ENCODE measurements at regions not wholly inside any gene's neighbourhood (a gene's known extent, or its start where the extent isn't known, plus 50 kb on each side); places are given as distances from the start of the nearest gene placed in this dataset.

DNA sequence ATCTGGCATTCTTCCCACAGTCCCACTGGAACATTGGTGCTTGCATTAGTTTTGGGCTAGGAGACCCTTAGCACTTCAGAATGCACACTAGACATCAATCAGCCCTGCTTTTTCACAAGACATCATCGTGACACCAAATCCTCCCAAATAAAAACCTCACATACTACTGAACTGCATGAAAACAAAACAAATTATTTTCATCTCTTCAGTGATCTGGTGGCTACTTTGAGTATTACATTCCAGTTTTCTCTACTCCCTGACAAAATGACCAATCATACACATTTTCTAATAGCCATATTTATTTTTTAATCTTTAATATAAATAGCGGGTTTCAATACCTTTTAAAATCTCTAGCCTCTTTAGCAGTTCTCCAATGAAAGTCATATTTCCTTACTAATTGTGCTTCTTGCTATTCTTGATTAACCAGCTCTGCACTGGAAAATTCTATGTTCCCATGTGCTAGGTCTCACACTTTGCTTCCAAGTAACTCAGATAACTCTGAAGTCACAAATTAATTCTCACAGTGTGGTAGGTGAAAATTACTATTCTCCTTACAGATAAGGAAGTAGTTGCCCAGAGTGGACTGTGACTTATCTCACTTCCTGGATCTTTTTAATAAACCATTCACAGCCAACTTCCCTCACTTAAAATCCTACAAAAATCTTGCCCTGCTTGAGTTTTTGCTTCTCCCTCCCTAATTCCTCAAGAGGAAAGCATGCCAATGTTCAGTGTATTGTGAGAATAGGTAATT lies 82.5 kb upstream of the EPB41L3 start:
- intact Hi-C loops (cut with micrococcal nuclease; ENCODE audit: unreplicated experiment) = no loop called here
- BruUV-seq (replicated peaks) = no TSS peak
- ATAC-seq = no peak

DNA sequence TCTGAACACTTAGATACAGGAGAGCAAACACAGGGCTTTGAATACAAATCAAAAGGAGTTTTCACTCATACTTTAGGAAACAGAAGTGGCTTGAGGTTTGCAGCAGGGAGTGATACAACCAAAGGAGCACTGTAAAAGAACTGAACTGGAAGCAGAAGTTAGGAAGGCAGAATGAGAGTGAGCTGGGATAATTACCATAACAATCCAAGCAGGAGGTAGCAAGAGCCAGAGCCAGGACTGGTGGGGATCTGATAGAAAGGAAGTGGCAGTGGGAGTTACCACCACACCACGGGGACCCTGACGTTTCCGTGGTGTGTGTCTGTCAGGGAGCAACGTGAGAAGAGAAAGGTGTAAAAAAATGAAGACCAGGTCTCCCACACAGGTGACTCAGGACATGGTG lies 81.3 kb upstream of the EPB41L3 start:
- POLR2A ChIA-PET = no interaction called here
- TF ChIP-seq, protein P1, sequence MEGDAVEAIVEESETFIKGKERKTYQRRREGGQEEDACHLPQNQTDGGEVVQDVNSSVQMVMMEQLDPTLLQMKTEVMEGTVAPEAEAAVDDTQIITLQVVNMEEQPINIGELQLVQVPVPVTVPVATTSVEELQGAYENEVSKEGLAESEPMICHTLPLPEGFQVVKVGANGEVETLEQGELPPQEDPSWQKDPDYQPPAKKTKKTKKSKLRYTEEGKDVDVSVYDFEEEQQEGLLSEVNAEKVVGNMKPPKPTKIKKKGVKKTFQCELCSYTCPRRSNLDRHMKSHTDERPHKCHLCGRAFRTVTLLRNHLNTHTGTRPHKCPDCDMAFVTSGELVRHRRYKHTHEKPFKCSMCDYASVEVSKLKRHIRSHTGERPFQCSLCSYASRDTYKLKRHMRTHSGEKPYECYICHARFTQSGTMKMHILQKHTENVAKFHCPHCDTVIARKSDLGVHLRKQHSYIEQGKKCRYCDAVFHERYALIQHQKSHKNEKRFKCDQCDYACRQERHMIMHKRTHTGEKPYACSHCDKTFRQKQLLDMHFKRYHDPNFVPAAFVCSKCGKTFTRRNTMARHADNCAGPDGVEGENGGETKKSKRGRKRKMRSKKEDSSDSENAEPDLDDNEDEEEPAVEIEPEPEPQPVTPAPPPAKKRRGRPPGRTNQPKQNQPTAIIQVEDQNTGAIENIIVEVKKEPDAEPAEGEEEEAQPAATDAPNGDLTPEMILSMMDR (IDR thresholded peaks at IDR 0.05) = no peak
- no peak for TF ChIP-seq TCF7L2 (IDR thresholded peaks at IDR 0.05; ENCODE audit: low read depth, low read length)
- no peak for TF ChIP-seq POLR2AphosphoS5 (IDR thresholded peaks at IDR 0.05; ENCODE audit: low read depth, low read length)
- no peak for TF ChIP-seq SIN3A (IDR thresholded peaks at IDR 0.05; ENCODE audit: borderline replicate concordance, insufficient read depth, low read depth, low read length)
- TF ChIP-seq, protein P2, sequence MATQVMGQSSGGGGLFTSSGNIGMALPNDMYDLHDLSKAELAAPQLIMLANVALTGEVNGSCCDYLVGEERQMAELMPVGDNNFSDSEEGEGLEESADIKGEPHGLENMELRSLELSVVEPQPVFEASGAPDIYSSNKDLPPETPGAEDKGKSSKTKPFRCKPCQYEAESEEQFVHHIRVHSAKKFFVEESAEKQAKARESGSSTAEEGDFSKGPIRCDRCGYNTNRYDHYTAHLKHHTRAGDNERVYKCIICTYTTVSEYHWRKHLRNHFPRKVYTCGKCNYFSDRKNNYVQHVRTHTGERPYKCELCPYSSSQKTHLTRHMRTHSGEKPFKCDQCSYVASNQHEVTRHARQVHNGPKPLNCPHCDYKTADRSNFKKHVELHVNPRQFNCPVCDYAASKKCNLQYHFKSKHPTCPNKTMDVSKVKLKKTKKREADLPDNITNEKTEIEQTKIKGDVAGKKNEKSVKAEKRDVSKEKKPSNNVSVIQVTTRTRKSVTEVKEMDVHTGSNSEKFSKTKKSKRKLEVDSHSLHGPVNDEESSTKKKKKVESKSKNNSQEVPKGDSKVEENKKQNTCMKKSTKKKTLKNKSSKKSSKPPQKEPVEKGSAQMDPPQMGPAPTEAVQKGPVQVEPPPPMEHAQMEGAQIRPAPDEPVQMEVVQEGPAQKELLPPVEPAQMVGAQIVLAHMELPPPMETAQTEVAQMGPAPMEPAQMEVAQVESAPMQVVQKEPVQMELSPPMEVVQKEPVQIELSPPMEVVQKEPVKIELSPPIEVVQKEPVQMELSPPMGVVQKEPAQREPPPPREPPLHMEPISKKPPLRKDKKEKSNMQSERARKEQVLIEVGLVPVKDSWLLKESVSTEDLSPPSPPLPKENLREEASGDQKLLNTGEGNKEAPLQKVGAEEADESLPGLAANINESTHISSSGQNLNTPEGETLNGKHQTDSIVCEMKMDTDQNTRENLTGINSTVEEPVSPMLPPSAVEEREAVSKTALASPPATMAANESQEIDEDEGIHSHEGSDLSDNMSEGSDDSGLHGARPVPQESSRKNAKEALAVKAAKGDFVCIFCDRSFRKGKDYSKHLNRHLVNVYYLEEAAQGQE (IDR thresholded peaks at IDR 0.05; ENCODE audit: insufficient read depth in 1 of 2, low read depth in 2 of 2, low read length in 1 of 2) = no peak
- Histone ChIP-seq H3K4me3 (ENCODE audit: low read depth in 2 of 2, low read length in 2 of 2) (no peak overlapping the region), H3K4me1 (ENCODE audit: control insufficient read depth, insufficient read depth, low read length) (no peaks in the 10 kb centered on the region), H3K27me3 (ENCODE audit: control insufficient read depth, insufficient read depth, low read length) (peaks cover 15% of the 10 kb centered on the region), H3K27ac (ENCODE audit: low read length) (no peak overlapping the region), H3K36me3 (ENCODE audit: control insufficient read depth, insufficient read depth, low read length) (no peaks in the 10 kb centered on the region), H3K9me3 (ENCODE audit: control insufficient read depth, insufficient read depth, low read depth, low read length) (no peaks in the 10 kb centered on the region)
- BruUV-seq (replicated peaks) = no TSS peak
- intact Hi-C loops (cut with micrococcal nuclease; ENCODE audit: unreplicated experiment) (no loop called here), in situ Hi-C loops (cut with HindIII; ENCODE audit: low pct_unique_long_range_greater_than_20kb, low sequenced_read_pairs) (no loop called here)
- CTCF ChIA-PET = no interaction called here
- DNase-seq (ENCODE audit: low read depth, low spot score) (no peak), ATAC-seq (no peak)

More for the DNA sequence above, 82.5 kb upstream of the EPB41L3 start:
- Histone ChIP-seq H3K4me1 (ENCODE audit: control insufficient read depth, insufficient read depth, low read length) (no peaks in the 10 kb centered on the region), H3K9me3 (ENCODE audit: control insufficient read depth, insufficient read depth, low read depth, low read length) (no peaks in the 10 kb centered on the region), H3K27ac (ENCODE audit: low read length) (no peak overlapping the region), H3K36me3 (ENCODE audit: control insufficient read depth, insufficient read depth, low read length) (no peaks in the 10 kb centered on the region), H3K27me3 (ENCODE audit: control insufficient read depth, insufficient read depth, low read length) (peaks cover 15% of the 10 kb centered on the region), H3K4me3 (ENCODE audit: low read depth in 2 of 2, low read length in 2 of 2) (no peak overlapping the region)
- in situ Hi-C loops (cut with HindIII; ENCODE audit: low pct_unique_long_range_greater_than_20kb, low sequenced_read_pairs) = no loop called here
- DNase-seq (ENCODE audit: low read depth, low spot score) = no peak
- ChIA-PET POLR2A (no interaction called here), CTCF (no interaction called here)
- TF ChIP-seq POLR2AphosphoS5 (IDR thresholded peaks at IDR 0.05; ENCODE audit: low read depth, low read length) = no peak

DNA sequence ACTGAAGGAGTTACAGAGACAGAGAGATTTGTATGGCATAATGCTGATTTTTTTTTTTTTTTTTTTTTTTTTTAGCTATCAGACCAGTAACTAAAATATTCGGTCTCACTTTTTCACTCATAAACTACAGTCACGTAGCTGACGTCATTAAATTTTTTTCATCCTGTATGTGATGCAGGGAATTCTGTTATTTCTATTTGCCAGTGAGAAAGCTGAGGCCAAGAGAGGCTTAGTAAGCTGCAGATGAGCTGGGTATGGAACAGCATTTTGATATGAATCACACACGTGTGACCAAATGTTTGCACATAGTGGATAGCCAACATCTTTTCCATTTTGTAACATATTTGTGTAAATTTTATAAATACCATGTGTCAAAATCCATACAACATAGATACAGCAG lies 79.1 kb upstream of the EPB41L3 start:
- no peak overlapping the region for H3K4me3 ChIP-seq (ENCODE audit: low read depth in 2 of 2, low read length in 2 of 2)
- DNase-seq (ENCODE audit: low read depth, low spot score) (no peak), ATAC-seq (no peak)
- intact Hi-C loops (cut with micrococcal nuclease; ENCODE audit: unreplicated experiment) (no loop called here), in situ Hi-C loops (cut with HindIII; ENCODE audit: low pct_unique_long_range_greater_than_20kb, low sequenced_read_pairs) (no loop called here)
- H3K4me1 ChIP-seq (ENCODE audit: control insufficient read depth, insufficient read depth, low read length) = no peaks in the 10 kb centered on the region
- CTCF ChIA-PET = no interaction called here
- BruUV-seq (replicated peaks) = no TSS peak
- peaks cover 12% of the 10 kb centered on the region for H3K27me3 ChIP-seq (ENCODE audit: control insufficient read depth, insufficient read depth, low read length)
- POLR2A ChIA-PET = no interaction called here
- H3K9me3 ChIP-seq (ENCODE audit: control insufficient read depth, insufficient read depth, low read depth, low read length) = no peaks in the 10 kb centered on the region
- TF ChIP-seq SIN3A (IDR thresholded peaks at IDR 0.05; ENCODE audit: borderline replicate concordance, insufficient read depth, low read depth, low read length) (no peak), POLR2AphosphoS5 (IDR thresholded peaks at IDR 0.05; ENCODE audit: low read depth, low read length) (no peak), TCF7L2 (IDR thresholded peaks at IDR 0.05; ENCODE audit: low read depth, low read length) (no peak)
- TF ChIP-seq, protein P2 (IDR thresholded peaks at IDR 0.05; ENCODE audit: insufficient read depth in 1 of 2, low read depth in 2 of 2, low read length in 1 of 2) = no peak
- TF ChIP-seq, protein P1 (IDR thresholded peaks at IDR 0.05) = no peak
- H3K27ac ChIP-seq (ENCODE audit: low read length) = no peak overlapping the region
- no peaks in the 10 kb centered on the region for H3K36me3 ChIP-seq (ENCODE audit: control insufficient read depth, insufficient read depth, low read length)

All from Panc1 (cell line).